ENCODE measurements at regions not wholly inside any gene's neighbourhood (a gene's known extent, or its start where the extent isn't known, plus 50 kb on each side); places are given as distances from the start of the nearest gene placed in this dataset.
A peak's percentile ranks its signal among the peaks of the same experiment; 100 is the strongest.

- Histone ChIP-seq H2AFZ (ENCODE audit: low read depth, low read length) (no peak overlapping the region), H3K4me2 (ENCODE audit: low read length) (no peak overlapping the region), H3K4me3 (ENCODE audit: insufficient read depth, low read depth, low read length) (no peak overlapping the region), H3K9ac (ENCODE audit: low read length) (no peak overlapping the region), H3K27ac (ENCODE audit: low read depth, low read length) (no peak overlapping the region), H3K27me3 (ENCODE audit: insufficient read depth, low read length) (no peaks in the 10 kb centered on the region), H3K79me2 (ENCODE audit: insufficient read depth, low read length) (no peaks in the 10 kb centered on the region), H4K20me1 (ENCODE audit: insufficient read depth, low read length) (no peaks in the 10 kb centered on the region), H3K4me1 (ENCODE audit: insufficient read depth, low read length) (peaks cover 11% of the 10 kb centered on the region), H3K36me3 (ENCODE audit: insufficient read depth, low read length) (no peaks in the 10 kb centered on the region), H3K9me3 (ENCODE audit: insufficient read depth, low read depth, low read length) (no peaks in the 10 kb centered on the region)
- Mint-ChIP-seq H3K36me3 (ENCODE audit: low read depth, unreplicated experiment) (no peaks in the 10 kb centered on the region), H3K4me1 (ENCODE audit: low read depth, unreplicated experiment) (peaks cover 26% of the 10 kb centered on the region), H3K27ac (ENCODE audit: unreplicated experiment) (no peak overlapping the region), H3K4me3 (ENCODE audit: unreplicated experiment) (no peak overlapping the region), H3K9me3 (ENCODE audit: unreplicated experiment) (peaks cover 4% of the 10 kb centered on the region), H3K27me3 (ENCODE audit: low read depth, unreplicated experiment) (no peaks in the 10 kb centered on the region)
- TF ChIP-seq EZH2 (IDR thresholded peaks at IDR 0.05; ENCODE audit: insufficient read depth, low read length) (no peak), CTCF (IDR thresholded peaks at IDR 0.05; ENCODE audit: insufficient read depth, low read depth, low read length) (no peak)
- FAIRE-seq (no peak), DNase-seq (ENCODE audit: low read depth) (no peak)
Observed at GRCh38 chr1:209094384-209094783, 489.1 kb upstream of the CAMK1G start.

GRCh38 chr1:209095627-209096595 lies 487.6 kb upstream of the CAMK1G start:
- FAIRE-seq (no peak), DNase-seq (ENCODE audit: low read depth) (peak; percentile 85)
- H3K4me1 Mint-ChIP-seq (ENCODE audit: low read depth, unreplicated experiment) = peaks cover 26% of the 10 kb centered on the region
- Histone ChIP-seq H3K27ac (ENCODE audit: low read depth, low read length) (no peak overlapping the region), H3K79me2 (ENCODE audit: insufficient read depth, low read length) (no peaks in the 10 kb centered on the region), H2AFZ (ENCODE audit: low read depth, low read length) (no peak overlapping the region), H3K9ac (ENCODE audit: low read length) (no peak overlapping the region), H3K4me2 (ENCODE audit: low read length) (peak overlapping the region; percentile 49), H3K9me3 (ENCODE audit: insufficient read depth, low read depth, low read length) (no peaks in the 10 kb centered on the region), H3K4me1 (ENCODE audit: insufficient read depth, low read length) (peaks cover 11% of the 10 kb centered on the region), H3K27me3 (ENCODE audit: insufficient read depth, low read length) (no peaks in the 10 kb centered on the region), H4K20me1 (ENCODE audit: insufficient read depth, low read length) (no peaks in the 10 kb centered on the region), H3K4me3 (ENCODE audit: insufficient read depth, low read depth, low read length) (no peak overlapping the region), H3K36me3 (ENCODE audit: insufficient read depth, low read length) (no peaks in the 10 kb centered on the region)
- TF ChIP-seq CTCF (IDR thresholded peaks at IDR 0.05; ENCODE audit: insufficient read depth, low read depth, low read length) (no peak), EZH2 (IDR thresholded peaks at IDR 0.05; ENCODE audit: insufficient read depth, low read length) (no peak)
- H3K9me3 Mint-ChIP-seq (ENCODE audit: unreplicated experiment) = no peaks in the 10 kb centered on the region
- peaks cover 9% of the 10 kb centered on the region for H3K27me3 Mint-ChIP-seq (ENCODE audit: low read depth, unreplicated experiment)
- H3K36me3 Mint-ChIP-seq (ENCODE audit: low read depth, unreplicated experiment) = no peaks in the 10 kb centered on the region
- peak overlapping the region; percentile 70 for H3K27ac Mint-ChIP-seq (ENCODE audit: unreplicated experiment)
- no peak overlapping the region for H3K4me3 Mint-ChIP-seq (ENCODE audit: unreplicated experiment)

DNA sequence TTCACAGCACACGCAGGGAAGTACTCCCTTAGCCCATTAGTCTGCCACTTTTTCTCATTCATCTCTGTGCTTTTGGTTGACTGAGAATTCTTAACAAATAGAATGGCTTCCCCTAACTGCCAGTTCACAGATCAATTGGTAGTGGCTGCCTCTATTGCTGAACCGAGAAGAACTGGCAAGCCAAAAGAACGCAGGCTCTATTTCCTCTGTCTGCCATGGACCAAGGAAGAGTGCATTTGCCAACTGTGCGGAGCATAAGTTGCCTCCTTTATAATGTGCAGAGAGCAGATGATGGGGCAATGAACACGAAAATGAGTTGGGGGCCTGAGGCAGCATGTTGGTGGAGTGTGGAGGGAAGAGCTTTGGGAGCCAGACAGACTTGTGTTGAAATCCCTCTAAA lies 483.1 kb upstream of the CAMK1G start:
- no peak for FAIRE-seq
- H3K4me1 Mint-ChIP-seq (ENCODE audit: low read depth, unreplicated experiment) = peaks cover 19% of the 10 kb centered on the region

More for the DNA sequence above, 483.1 kb upstream of the CAMK1G start:
- DNase-seq (ENCODE audit: low read depth) = no peak
- Histone ChIP-seq H3K9me3 (ENCODE audit: insufficient read depth, low read depth, low read length) (no peaks in the 10 kb centered on the region), H3K36me3 (ENCODE audit: insufficient read depth, low read length) (no peaks in the 10 kb centered on the region), H4K20me1 (ENCODE audit: insufficient read depth, low read length) (no peaks in the 10 kb centered on the region), H2AFZ (ENCODE audit: low read depth, low read length) (no peak overlapping the region), H3K9ac (ENCODE audit: low read length) (no peak overlapping the region), H3K4me2 (ENCODE audit: low read length) (no peak overlapping the region), H3K79me2 (ENCODE audit: insufficient read depth, low read length) (no peaks in the 10 kb centered on the region), H3K4me1 (ENCODE audit: insufficient read depth, low read length) (peaks cover 11% of the 10 kb centered on the region), H3K4me3 (ENCODE audit: insufficient read depth, low read depth, low read length) (no peak overlapping the region), H3K27me3 (ENCODE audit: insufficient read depth, low read length) (no peaks in the 10 kb centered on the region), H3K27ac (ENCODE audit: low read depth, low read length) (no peak overlapping the region)
- no peaks in the 10 kb centered on the region for H3K9me3 Mint-ChIP-seq (ENCODE audit: unreplicated experiment)
- H3K36me3 Mint-ChIP-seq (ENCODE audit: low read depth, unreplicated experiment) = no peaks in the 10 kb centered on the region
- H3K27me3 Mint-ChIP-seq (ENCODE audit: low read depth, unreplicated experiment) = peaks cover 15% of the 10 kb centered on the region
- no peak overlapping the region for H3K4me3 Mint-ChIP-seq (ENCODE audit: unreplicated experiment)
- H3K27ac Mint-ChIP-seq (ENCODE audit: unreplicated experiment) = no peak overlapping the region
- no peak for TF ChIP-seq CTCF (IDR thresholded peaks at IDR 0.05; ENCODE audit: insufficient read depth, low read depth, low read length)
- TF ChIP-seq EZH2 (IDR thresholded peaks at IDR 0.05; ENCODE audit: insufficient read depth, low read length) = no peak
